ENCODE measurements at regions not wholly inside any gene's neighbourhood (a gene's known extent, or its start where the extent isn't known, plus 50 kb on each side); places are given as distances from the start of the nearest gene placed in this dataset.

- Histone ChIP-seq H3K36me3 (no peaks in the 10 kb centered on the region), H3K4me1 (peaks cover 21% of the 10 kb centered on the region), H3K4me3 (no peak overlapping the region), H3K27ac (replicated peaks) (no peak overlapping the region), H3K9me3 (replicated peaks) (no peaks in the 10 kb centered on the region), H3K27me3 (ENCODE audit: low read depth) (no peaks in the 10 kb centered on the region)
- TF ChIP-seq, protein P1, sequence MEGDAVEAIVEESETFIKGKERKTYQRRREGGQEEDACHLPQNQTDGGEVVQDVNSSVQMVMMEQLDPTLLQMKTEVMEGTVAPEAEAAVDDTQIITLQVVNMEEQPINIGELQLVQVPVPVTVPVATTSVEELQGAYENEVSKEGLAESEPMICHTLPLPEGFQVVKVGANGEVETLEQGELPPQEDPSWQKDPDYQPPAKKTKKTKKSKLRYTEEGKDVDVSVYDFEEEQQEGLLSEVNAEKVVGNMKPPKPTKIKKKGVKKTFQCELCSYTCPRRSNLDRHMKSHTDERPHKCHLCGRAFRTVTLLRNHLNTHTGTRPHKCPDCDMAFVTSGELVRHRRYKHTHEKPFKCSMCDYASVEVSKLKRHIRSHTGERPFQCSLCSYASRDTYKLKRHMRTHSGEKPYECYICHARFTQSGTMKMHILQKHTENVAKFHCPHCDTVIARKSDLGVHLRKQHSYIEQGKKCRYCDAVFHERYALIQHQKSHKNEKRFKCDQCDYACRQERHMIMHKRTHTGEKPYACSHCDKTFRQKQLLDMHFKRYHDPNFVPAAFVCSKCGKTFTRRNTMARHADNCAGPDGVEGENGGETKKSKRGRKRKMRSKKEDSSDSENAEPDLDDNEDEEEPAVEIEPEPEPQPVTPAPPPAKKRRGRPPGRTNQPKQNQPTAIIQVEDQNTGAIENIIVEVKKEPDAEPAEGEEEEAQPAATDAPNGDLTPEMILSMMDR (IDR thresholded peaks at IDR 0.05; ENCODE audit: borderline replicate concordance) = no peak
- DNase-seq = no peak
- intact Hi-C loops (cut with micrococcal nuclease) = loop anchor here (10.0 kb wide), 1 partner anchor 207 kb away; no protein-coding TSS in a partner anchor
These were observed 211.7 kb downstream of the PLK2 start for GRCh38 chr5:58248221-58248620.

GRCh38 chr5:58246461-58246944 is 213.4 kb downstream of the PLK2 start:
- no peaks in the 10 kb centered on the region for H3K9me3 ChIP-seq (replicated peaks)
- intact Hi-C loops (cut with micrococcal nuclease) = loop anchor here (10.0 kb wide), 1 partner anchor 208 kb away; no protein-coding TSS in a partner anchor
- peak overlapping the region; percentile 84 for H3K27ac ChIP-seq (replicated peaks)
- no peaks in the 10 kb centered on the region for H3K27me3 ChIP-seq (ENCODE audit: low read depth)
- DNase-seq = no peak
- H3K4me3 ChIP-seq = no peak overlapping the region
- peaks cover 36% of the 10 kb centered on the region for H3K4me1 ChIP-seq
- TF ChIP-seq, protein P1 (IDR thresholded peaks at IDR 0.05; ENCODE audit: borderline replicate concordance) = no peak
- no peaks in the 10 kb centered on the region for H3K36me3 ChIP-seq

- Histone ChIP-seq H3K4me3 (peak overlapping the region; percentile 14), H3K9me3 (replicated peaks) (no peaks in the 10 kb centered on the region), H3K27ac (replicated peaks) (peak overlapping the region; percentile 84), H3K27me3 (ENCODE audit: low read depth) (no peaks in the 10 kb centered on the region), H3K36me3 (no peaks in the 10 kb centered on the region), H3K4me1 (peaks cover 40% of the 10 kb centered on the region)
- TF ChIP-seq, protein P1 (IDR thresholded peaks at IDR 0.05; ENCODE audit: borderline replicate concordance) = no peak
- intact Hi-C loops (cut with micrococcal nuclease) = loop anchor here (10.0 kb wide), 1 partner anchor 209 kb away; no protein-coding TSS in a partner anchor
- no peak for DNase-seq
These were observed 214.4 kb downstream of the PLK2 start for GRCh38 chr5:58245476-58245840.

DNA sequence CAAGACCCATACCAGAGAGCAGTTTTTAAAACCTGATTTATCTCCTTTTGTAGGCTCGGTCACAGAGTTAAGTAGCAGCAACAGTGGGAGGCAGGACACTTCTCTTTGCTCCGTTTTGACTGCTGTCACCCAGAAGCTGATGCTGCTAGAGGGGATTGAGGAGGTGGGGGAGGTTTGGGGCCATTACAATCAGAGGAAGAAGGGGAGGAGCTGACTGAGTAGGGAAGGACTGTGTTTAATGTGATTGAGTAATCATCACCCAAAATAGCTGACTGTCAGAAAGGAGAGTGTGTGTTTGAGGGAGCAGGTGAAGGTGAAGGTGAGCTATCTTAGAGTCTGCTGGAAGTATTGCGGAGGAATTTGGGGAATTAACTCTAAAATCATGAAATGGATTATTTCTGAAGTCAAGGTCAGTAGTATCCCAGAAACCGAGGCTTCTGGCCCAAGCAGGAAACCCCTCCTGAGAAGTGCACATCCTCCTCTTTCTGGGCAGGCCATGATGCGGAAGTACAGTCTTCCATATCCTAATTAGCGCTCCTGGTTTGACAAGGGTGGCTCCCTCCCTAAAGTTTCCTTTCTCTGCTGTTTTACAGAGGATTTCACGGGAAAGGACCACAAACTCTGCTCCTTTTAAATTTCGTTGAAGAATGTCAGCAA is 214.9 kb downstream of the PLK2 start:
- Histone ChIP-seq H3K27ac (replicated peaks) (peak overlapping the region; percentile 84), H3K4me3 (peak overlapping the region; percentile 14), H3K27me3 (ENCODE audit: low read depth) (no peaks in the 10 kb centered on the region), H3K36me3 (no peaks in the 10 kb centered on the region), H3K4me1 (peaks cover 45% of the 10 kb centered on the region), H3K9me3 (replicated peaks) (no peaks in the 10 kb centered on the region)
- TF ChIP-seq, protein P1 (IDR thresholded peaks at IDR 0.05; ENCODE audit: borderline replicate concordance) = no peak
- intact Hi-C loops (cut with micrococcal nuclease) = loop anchor here (10.0 kb wide), 1 partner anchor 210 kb away; no protein-coding TSS in a partner anchor
- DNase-seq = no peak

DNA sequence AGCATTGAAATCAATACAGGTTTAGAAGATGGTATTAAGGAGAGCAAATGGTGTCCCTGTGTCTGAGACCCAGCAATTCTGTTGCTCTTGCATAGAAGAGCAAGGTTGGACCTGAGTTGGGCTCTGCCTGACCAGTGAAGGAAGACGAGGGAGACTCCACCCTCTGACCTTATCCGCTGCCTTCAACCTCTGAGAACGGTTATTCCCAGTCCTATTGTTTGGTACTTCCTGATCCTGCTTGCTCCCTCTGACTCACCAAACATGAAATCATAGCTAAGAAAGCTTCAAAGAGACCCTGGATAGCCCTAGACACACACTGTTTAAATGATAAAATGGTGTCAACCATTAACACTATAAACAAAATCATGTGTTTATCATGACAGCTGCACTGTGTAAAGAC is 218.5 kb downstream of the PLK2 start:
- Histone ChIP-seq H3K4me1 (peaks cover 39% of the 10 kb centered on the region), H3K27me3 (ENCODE audit: low read depth) (no peaks in the 10 kb centered on the region), H3K27ac (replicated peaks) (peak overlapping the region; percentile 84), H3K9me3 (replicated peaks) (no peaks in the 10 kb centered on the region), H3K36me3 (no peaks in the 10 kb centered on the region), H3K4me3 (no peak overlapping the region)
- DNase-seq = no peak
- TF ChIP-seq, protein P1 (IDR thresholded peaks at IDR 0.05; ENCODE audit: borderline replicate concordance) = no peak
- intact Hi-C loops (cut with micrococcal nuclease) = loop anchor here (10.0 kb wide), 1 partner anchor 213 kb away; no protein-coding TSS in a partner anchor
